ENCODE measurements at regions not wholly inside any gene's neighbourhood (a gene's known extent, or its start where the extent isn't known, plus 50 kb on each side); places are given as distances from the start of the nearest gene placed in this dataset.

GRCh38 chr18:6465281-6465680, 50.6 kb upstream of the L3MBTL4 start:
- no peak for DNase-seq

DNA sequence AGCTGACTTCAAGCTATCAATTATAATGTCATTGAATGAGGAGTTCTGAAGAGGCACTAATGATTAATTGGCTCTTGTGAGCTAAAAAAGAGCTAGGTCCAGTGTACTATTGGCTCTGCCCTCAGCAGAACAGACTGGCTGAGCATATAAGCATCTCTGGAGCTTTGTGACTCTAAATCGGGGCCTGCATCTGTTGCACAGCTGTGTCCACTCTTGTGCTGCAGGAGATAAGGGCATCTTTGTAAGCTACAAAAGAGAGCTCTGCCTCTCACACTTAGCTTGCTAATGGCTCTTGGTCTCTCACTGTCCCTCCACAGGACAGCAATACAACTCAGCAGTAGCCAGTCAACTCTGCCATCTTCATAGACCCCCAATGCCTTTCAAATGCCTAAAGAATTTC, 61.5 kb upstream of the L3MBTL4 start:
- no peak for DNase-seq

GRCh38 chr18:6476880-6477279, 62.2 kb upstream of the L3MBTL4 start:
- no peak for DNase-seq

- DNase-seq: no peak
These were observed 63.4 kb upstream of the L3MBTL4 start for GRCh38 chr18:6478121-6478520.

DNA sequence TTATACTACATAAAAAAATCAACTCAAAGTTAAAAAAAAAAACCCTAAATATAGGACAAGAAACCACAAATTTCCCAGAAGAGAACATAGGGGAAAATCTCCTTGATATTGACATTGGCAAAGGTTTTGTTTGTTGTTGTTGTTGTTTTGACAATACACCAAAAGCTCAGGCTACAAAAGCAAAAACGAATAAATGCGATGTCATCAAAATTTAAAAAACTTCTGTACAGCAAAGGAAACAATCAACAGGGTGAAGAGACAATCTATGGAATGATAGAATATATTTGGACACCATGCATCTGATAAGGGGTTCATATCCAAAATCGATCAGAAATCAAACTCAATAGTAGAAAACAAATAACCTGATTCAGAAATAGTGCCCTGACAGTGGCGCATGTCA, 65.0 kb upstream of the L3MBTL4 start:
- no peak for DNase-seq

GRCh38 chr18:6482198-6482977, 67.7 kb upstream of the L3MBTL4 start:
- DNase-seq: peak; percentile 41

GRCh38 chr18:6484659-6485058, 69.9 kb upstream of the L3MBTL4 start:
- DNase-seq: no peak

DNA sequence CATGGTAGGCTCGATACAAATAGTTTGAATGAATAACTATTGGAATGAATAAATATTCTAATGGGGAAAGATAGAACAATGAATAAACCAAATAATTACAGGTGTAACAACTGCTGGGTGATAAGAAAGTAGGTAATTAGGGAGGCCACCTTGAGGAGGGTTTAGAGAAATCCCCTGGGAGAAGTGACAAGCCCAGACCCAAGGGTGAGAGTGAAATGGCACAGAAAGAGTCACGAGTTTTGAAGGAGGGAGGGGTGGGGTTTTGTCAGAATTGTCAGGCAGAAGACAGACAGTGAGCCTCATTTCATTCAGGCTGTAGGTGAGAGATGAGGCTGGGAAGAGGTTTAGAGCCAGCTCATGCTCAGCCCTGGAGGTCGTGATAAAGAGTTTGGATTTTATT, 71.6 kb upstream of the L3MBTL4 start:
- no peak for DNase-seq

DNA sequence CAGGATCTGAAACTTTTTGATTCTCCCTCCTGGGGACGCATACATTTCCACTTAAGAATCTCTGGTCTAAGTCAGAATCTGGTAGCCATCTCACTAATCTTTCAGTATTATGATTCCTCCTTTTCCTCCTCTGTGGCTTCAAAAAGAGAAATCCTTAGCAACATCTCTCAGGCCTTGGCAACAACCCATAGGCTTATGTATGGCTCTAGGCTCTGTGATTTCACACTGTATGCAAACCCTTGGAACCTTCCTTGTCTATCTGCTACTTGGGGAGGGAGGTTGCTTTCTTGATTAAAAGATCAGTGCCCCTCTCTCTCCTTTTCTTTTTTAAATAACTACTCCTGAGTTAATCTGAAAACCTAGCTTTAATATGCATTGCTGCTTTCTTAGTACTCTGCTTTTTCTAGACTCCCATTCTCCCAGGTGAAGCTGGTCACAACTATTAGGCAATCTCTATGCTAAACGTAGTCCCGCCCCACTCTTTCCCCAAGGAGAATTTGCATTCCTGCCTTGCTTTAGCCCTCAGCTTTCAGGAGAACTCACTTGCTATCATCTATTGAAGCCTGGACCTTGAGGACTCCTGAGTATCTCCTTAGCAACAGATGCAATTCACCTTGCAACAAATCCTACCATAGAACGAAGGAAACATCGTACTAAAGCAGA, 72.2 kb upstream of the L3MBTL4 start:
- no peak for DNase-seq

DNA sequence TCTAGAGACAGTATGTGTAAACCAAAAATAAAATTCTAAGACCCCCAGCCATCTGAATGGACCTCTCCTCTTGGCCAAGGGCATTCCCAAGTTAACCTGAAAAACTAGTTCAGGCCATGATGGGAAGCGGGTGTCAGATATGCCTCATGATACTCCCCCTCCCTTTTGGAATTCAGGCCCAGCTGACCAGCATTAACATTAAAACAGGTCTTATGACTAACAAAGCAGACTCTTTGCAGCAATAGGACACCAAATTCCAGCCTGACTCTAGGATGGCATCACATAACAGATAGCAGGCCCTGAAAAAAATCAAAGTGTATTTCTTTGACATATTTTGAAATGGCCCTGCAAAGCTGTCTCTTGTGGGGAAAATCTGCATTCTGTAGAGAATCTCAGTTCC, 73.3 kb upstream of the L3MBTL4 start:
- no peak for DNase-seq

GRCh38 chr18:6488956-6489355, 74.2 kb upstream of the L3MBTL4 start:
- no peak for DNase-seq

GRCh38 chr18:6489977-6490376, 75.3 kb upstream of the L3MBTL4 start:
- DNase-seq: no peak

DNA sequence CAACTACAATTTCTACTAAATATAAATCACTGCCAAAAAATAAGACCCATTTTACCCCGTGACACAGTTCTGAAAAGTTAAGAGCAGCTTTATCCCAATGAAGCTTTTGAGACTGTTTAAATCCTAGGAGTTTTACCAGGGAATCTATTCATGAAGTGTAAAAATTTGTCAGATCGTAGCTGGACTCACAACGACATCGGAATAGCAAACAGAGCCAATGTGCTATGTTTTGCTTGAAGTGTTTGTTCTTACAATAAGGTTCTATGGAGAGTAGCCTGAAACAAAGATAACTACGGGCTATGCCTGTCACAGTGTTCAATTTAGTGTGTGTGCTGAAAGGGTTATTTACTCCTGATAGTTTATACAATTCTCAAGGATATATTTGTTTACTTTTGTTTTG, 78.5 kb upstream of the L3MBTL4 start:
- DNase-seq: no peak

GRCh38 chr18:6495536-6495935, 80.8 kb upstream of the L3MBTL4 start:
- no peak for DNase-seq

DNA sequence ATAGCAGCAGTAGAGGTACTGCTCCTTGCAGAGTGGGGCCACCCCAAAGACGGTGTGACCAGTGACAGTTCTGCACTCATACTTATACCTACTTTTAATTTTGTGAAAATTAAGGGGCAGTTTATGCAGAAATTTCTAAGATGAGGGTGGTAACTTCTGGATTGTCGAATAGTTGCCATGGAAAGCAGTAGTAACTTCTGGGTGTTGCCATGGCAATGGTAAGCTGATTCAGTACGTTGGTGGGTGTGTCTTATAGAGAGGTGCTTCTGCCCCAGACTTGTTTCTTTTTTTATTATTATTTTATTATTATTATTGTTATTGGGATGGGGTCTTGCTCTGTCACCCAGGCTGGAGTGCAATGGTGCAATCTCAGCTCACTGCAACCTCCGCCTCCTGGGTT, 82.8 kb upstream of the L3MBTL4 start:
- DNase-seq: no peak

- DNase-seq: no peak
These were observed 83.7 kb upstream of the L3MBTL4 start for GRCh38 chr18:6498289-6498856.

GRCh38 chr18:6504605-6505497, 90.1 kb upstream of the L3MBTL4 start:
- DNase-seq: no peak

GRCh38 chr18:6505498-6505875, 90.8 kb upstream of the L3MBTL4 start:
- no peak for DNase-seq

DNA sequence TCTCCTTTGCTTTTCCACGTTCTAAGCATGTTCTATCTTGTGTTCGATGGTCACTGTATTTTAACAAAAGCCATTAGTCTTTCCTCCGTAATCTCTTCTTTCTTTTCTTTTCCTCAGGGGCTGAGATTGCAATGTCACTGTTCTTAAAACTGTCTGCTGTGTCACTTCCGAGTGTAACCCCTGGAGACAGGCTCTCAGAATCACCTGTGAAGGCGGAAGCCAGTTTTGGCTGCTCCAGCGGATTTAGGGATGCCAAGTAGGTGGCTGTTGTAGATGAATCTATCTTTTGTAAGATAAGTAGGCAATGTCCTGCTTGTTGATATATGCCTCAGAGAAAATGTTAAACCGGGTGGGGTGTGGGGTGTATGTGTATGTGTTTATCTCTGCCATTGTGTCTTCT, 94.7 kb upstream of the L3MBTL4 start:
- no peak for DNase-seq

GRCh38 chr18:6509832-6510231, 95.1 kb upstream of the L3MBTL4 start:
- no peak for DNase-seq

DNA sequence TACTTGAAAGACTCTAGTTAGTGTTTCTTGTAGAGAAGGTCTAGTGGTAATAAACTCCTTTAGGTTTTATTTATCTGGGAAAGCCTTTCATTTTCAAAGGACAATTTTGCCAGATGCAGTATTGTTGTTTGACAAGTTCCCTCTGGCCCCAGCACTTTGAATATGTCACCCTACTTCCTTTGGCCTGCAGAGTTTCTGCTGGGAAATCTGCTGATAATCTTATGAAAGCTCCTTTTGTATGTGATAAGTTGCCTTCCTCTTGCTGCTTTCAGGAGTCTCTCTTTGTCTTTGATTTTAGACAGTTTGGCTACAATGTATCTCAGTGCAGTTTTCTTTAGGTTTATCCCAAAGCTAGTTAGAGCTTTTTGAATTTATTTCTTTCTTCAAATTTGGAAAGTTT, 106.2 kb upstream of the L3MBTL4 start:
- no peak for DNase-seq

GRCh38 chr18:6521803-6522418, 107.2 kb upstream of the L3MBTL4 start:
- peak; percentile 16 for DNase-seq

DNA sequence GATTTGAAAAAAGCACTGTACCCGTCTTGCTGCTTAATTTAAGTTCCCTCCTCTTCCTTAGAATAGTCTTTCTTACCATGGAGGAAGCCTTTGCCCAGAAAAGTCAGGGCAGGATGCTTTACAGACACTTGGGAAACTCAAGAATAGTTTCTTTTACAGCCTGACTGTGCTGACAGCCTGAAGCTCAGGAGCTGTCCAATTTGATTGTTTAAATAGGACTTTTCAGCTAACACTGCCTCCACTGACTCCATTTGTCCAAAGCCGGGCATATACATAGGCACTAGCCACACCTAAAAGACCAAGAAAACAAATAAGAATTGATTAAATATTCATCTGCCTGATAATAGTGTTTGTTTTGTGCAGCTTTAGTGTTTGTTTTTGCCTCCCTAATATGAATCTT, 110.9 kb upstream of the L3MBTL4 start:
- no peak for DNase-seq
